ENCODE measurements at regions not wholly inside any gene's neighbourhood (a gene's known extent, or its start where the extent isn't known, plus 50 kb on each side); places are given as distances from the start of the nearest gene placed in this dataset.

- TF ChIP-seq, protein P1, sequence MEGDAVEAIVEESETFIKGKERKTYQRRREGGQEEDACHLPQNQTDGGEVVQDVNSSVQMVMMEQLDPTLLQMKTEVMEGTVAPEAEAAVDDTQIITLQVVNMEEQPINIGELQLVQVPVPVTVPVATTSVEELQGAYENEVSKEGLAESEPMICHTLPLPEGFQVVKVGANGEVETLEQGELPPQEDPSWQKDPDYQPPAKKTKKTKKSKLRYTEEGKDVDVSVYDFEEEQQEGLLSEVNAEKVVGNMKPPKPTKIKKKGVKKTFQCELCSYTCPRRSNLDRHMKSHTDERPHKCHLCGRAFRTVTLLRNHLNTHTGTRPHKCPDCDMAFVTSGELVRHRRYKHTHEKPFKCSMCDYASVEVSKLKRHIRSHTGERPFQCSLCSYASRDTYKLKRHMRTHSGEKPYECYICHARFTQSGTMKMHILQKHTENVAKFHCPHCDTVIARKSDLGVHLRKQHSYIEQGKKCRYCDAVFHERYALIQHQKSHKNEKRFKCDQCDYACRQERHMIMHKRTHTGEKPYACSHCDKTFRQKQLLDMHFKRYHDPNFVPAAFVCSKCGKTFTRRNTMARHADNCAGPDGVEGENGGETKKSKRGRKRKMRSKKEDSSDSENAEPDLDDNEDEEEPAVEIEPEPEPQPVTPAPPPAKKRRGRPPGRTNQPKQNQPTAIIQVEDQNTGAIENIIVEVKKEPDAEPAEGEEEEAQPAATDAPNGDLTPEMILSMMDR (IDR thresholded peaks at IDR 0.05; ENCODE audit: insufficient read depth, low read length, poor library complexity, severe bottlenecking): no peak
- TF ChIP-seq EZH2phosphoT487 (conservative IDR thresholded peaks at IDR 0.05; ENCODE audit: low read length): no peak
Observed at GRCh38 chr12:58066296-58066695, 124.9 kb downstream of the ATP23 start.
